HG03175 (cell line): ENCODE measurements at regions not wholly inside any gene's neighbourhood (a gene's known extent, or its start where the extent isn't known, plus 50 kb on each side); places are given as distances from the start of the nearest gene placed in this dataset.
"Not testable (repeated sequence)": the region's sequence is repeated elsewhere in the genome, so short reads cannot be mapped to it uniquely, and the experiment has no call there.

ENCODE experiments used
- ATAC-seq: cut with Tn5 transposase; IDR thresholded peaks from one replicate; pipeline ENCODE4 v1.9.1; 2021; ENCODE audit warnings: mild to moderate bottlenecking, moderate library complexity; ENCODE audit not compliant: unreplicated experiment

GRCh38 chr6:170036367-170036766, 254.5 kb downstream of the DLL1 start:
- ATAC-seq: not testable (repeated sequence)

- ATAC-seq: no peak
Measured at GRCh38 chr6:170035901-170036304, 255.0 kb downstream of the DLL1 start.

GRCh38 chr6:170035044-170035443, 255.8 kb downstream of the DLL1 start:
- ATAC-seq: no peak

DNA sequence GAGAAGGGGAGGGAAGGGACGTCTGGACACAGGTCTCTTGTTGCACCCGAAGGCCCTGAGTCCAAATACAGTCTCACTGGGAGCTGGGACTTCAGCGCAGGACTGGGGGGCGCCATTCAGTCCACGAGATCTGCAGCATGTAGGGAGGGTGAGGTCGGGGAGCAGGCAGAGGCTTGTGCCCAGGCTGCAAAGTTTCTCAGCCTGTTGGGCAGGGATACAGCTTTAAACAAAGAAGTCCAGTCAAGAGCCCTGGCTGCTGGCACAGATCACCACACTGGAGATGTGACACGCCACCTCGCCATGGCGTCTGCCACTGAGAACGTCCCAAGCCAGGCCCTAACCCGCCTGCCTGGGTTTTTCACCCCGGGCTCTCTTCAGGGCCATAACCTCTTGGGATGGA, 256.6 kb downstream of the DLL1 start:
- no peak for ATAC-seq

DNA sequence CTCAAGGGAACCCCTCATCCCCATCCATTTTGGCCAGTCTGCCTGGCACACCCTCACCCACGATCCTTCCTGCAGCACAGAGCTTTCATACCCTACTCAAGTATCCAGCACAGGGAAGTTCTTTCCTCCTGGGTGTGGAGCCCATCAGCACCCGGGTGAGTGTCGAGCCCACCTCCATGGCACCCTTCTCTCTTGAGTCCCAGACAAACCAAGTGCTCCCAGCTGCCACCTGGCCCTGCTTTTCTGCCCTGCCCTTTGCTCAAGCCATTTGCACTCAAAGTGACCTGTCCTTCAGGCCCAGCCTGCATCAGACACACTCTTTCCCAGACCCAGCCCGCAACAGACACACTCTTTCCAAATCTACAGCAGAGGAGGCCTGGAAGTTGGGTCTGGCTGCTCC, 257.2 kb downstream of the DLL1 start:
- ATAC-seq: no peak

DNA sequence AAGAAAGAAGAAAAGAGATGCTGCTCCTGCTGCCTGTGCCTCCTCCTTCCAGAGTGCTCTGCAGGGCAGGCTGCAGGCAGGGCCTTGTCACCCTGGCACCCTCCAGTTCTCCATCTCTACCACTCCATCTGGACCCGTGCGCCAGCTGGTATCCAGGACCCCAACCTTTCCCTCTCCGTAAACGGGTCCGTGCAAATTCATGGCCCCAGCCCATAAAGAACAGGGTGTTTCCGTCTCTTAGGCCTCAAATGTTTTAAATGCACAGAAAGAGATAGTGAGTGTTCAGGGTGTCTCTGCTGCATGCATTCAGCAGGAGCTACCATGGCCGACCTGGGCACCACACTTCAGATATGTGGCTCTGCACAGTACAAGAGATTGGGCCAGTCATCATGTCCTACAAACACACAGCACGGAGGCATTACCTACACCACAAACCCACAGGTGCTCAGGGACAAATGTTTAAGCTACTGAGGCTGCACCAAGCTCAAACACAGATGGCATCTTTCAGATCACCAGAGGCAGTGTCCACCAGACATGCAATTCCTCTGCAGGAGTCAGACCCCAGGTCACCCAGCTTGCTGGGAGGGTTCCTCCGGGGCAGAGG, 258.1 kb downstream of the DLL1 start:
- no peak for ATAC-seq

GRCh38 chr6:170032197-170032596, 258.7 kb downstream of the DLL1 start:
- no peak for ATAC-seq

GRCh38 chr6:170031684-170032121, 259.2 kb downstream of the DLL1 start:
- ATAC-seq: no peak

GRCh38 chr6:170030821-170031471, 259.9 kb downstream of the DLL1 start:
- ATAC-seq: no peak

GRCh38 chr6:170030284-170030815, 260.5 kb downstream of the DLL1 start:
- no peak for ATAC-seq

DNA sequence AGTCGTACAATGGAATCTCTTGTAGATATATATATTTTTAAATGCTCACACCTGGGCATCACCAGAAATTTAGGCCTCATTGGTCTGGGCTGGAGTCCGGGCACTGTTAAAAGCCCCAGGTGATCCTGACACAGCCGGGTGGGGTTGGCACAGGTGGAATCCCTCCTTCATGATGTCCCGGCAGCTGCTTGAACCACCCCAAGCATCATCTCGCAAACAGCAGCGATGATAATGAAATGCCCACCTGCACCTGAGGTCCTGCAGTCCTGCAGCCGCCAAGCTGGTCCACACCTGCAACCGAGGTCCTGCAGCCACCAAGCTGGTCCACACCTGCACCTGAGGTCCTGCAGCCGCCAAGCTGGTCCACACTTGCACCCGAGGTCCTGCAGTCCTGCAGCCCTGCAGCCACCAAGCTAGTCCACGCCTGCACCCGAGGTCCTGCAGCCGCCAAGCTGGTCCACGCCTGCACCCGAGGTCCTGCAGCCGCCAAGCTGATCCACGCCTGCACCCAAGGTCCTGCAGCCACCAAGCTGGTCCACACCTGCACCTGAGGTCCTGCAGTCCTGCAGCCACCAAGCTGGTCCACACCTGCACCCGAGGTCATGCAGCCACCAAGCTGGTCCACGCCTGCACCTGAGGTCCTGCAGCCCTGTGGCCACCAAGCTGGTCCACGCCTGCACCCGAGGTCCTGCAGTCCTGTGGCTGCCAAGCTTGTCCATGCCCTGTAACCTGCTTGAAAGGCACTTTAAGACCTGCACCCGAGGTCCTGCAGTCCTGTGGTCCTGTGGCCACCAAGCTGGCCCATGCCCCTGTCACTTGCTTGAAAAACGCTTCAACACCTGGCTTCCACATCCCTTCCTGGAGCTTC, 261.2 kb downstream of the DLL1 start:
- no peak for ATAC-seq

DNA sequence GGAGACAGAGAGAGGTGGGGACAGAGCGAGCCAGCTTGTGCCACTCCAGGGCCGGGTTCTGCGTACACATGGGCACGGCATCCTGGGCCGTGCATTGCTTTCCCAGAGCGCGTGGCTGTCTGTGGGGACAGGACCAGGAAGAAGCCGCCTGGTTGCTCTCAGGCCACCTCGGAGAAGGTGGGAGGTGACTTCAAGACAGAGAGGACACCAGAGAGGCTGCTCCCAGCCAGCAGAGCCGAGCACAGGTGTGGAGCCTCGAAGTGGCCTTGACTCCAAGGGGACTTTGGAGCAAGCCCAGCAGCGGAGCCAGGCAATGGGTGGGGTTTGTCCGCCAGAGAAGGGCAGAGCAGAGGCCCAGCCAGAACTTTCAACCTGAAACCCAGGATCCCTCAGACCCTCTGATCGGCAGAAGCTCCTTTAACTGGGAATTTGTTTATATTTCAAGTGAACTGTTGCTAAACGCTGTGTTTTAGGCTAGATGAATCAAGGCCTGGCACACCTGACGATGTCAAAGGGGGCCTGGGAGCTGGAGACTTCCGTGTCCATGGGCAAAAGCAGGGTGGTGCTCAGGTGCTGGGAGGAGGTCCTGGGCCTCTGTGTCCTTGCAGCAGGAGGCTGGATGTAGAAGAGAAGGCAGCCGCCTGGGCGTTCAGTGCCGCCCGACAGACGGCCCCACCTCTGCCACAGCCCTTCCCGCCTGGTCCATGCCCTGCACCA, 262.1 kb downstream of the DLL1 start:
- ATAC-seq: no peak

DNA sequence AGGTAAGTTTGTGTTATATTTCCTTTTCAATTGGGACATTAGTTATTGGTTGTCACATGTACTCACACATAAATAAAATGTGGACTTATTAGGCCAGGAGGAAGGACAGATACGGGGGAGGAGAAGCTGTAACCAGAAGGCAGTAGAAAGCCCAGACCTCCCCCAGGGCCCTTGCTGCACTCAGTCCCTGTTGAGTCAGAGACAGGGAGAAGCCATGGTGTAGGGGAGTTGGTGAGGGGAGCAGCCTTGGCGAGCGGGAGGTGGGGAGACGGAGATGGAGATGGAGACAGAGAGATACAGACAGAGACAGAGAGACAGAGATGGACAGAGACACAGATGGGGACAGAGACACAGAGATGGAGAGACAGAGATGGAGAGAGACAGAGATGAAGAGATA, 263.2 kb downstream of the DLL1 start:
- ATAC-seq: no peak

- ATAC-seq: no peak
Measured at GRCh38 chr6:170026751-170027646, 263.9 kb downstream of the DLL1 start.

- no peak for ATAC-seq
Measured at GRCh38 chr6:170025935-170026750, 264.7 kb downstream of the DLL1 start.

DNA sequence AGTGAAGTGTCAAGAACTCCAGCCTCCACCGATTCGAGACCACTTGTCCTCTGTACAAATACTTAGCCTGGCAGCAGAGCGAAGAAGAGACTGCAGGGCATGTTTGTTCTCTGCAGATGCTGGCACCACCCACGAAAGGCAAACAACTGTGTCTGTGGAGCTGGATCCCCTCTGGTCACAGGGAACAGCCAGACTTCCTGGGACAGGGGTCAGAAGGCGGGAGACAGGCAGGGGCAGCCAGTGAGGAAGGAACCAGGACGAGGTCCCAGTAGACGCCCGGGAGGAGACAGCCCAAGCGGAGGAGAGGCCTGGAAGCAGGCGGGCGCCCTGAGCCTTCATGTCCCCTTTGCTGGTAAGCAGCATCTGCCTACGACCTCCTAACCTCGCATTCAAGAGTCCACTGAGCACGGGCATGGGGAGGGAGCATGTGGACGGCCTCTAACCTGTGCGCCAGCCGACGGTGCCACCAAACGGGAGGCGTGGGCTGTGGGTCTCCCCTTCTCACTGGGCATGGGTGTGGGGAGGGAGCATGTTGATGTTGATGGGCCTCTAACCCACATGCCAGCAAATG, 265.5 kb downstream of the DLL1 start:
- ATAC-seq: no peak

GRCh38 chr6:170024940-170025339, 265.9 kb downstream of the DLL1 start:
- no peak for ATAC-seq

GRCh38 chr6:170023620-170024521, 267.0 kb downstream of the DLL1 start:
- ATAC-seq: no peak
